ENCODE measurements at regions not wholly inside any gene's neighbourhood (a gene's known extent, or its start where the extent isn't known, plus 50 kb on each side); places are given as distances from the start of the nearest gene placed in this dataset.

GRCh38 chr20:60950561-60950960 is 301.5 kb upstream of the CDH4 start:
- no peak for DNase-seq

- no peak for DNase-seq
Observed at GRCh38 chr20:60950974-60951373, 301.1 kb upstream of the CDH4 start.

GRCh38 chr20:60952861-60953260 is 299.2 kb upstream of the CDH4 start:
- no peak for DNase-seq

- DNase-seq, result no peak
Observed at GRCh38 chr20:60953321-60953720, 298.7 kb upstream of the CDH4 start.

GRCh38 chr20:60955706-60956105 is 296.4 kb upstream of the CDH4 start:
- no peak for DNase-seq

- DNase-seq, result no peak
Observed at GRCh38 chr20:60956194-60956593, 295.9 kb upstream of the CDH4 start.

GRCh38 chr20:60957621-60958020 is 294.4 kb upstream of the CDH4 start:
- no peak for DNase-seq

- no peak for DNase-seq
Observed at GRCh38 chr20:60959971-60960370, 292.1 kb upstream of the CDH4 start.

- no peak for DNase-seq
Observed at GRCh38 chr20:60960500-60960899, 291.6 kb upstream of the CDH4 start.

GRCh38 chr20:60961551-60961950 is 290.5 kb upstream of the CDH4 start:
- DNase-seq, result no peak

- DNase-seq, result no peak
Observed at GRCh38 chr20:60962367-60963045, 289.6 kb upstream of the CDH4 start.

GRCh38 chr20:60963146-60963545 is 288.9 kb upstream of the CDH4 start:
- no peak for DNase-seq

GRCh38 chr20:60964911-60965310 is 287.1 kb upstream of the CDH4 start:
- no peak for DNase-seq

GRCh38 chr20:60966031-60966430 is 286.0 kb upstream of the CDH4 start:
- no peak for DNase-seq

- no peak for DNase-seq
Observed at GRCh38 chr20:60966766-60967165, 285.3 kb upstream of the CDH4 start.

- no peak for DNase-seq
Observed at GRCh38 chr20:60967431-60968316, 284.4 kb upstream of the CDH4 start.

- DNase-seq, result no peak
Observed at GRCh38 chr20:60968853-60969720, 283.0 kb upstream of the CDH4 start.

GRCh38 chr20:60970601-60971000 is 281.5 kb upstream of the CDH4 start:
- no peak for DNase-seq

GRCh38 chr20:60974022-60974421 is 278.0 kb upstream of the CDH4 start:
- no peak for DNase-seq

GRCh38 chr20:60974441-60974945 is 277.6 kb upstream of the CDH4 start:
- no peak for DNase-seq

- no peak for DNase-seq
Observed at GRCh38 chr20:60976139-60976538, 275.9 kb upstream of the CDH4 start.

GRCh38 chr20:60976913-60977312 is 275.1 kb upstream of the CDH4 start:
- DNase-seq, result no peak

- no peak for DNase-seq
Observed at GRCh38 chr20:60977901-60978300, 274.2 kb upstream of the CDH4 start.

All from NCI-H510A (cell line).